Uterus (tissue), 3 donors: ENCODE measurements at regions not wholly inside any gene's neighbourhood (a gene's known extent, or its start where the extent isn't known, plus 50 kb on each side); places are given as distances from the start of the nearest gene placed in this dataset.

Experiments used
- DNase-seq, 2 donors: peaks; one replicate each; pipeline ENCODE4 v3.0.0-alpha.2; 2019 to 2020
- H3K27ac ChIP-seq, 2 donors: fragments of 200-600 bp; sonication (generic); 1 replicate in 1 of 2; 2 replicates in 1 of 2; pipeline ENCODE4 v1.5.1; 2016 to 2018
- H3K27me3 ChIP-seq, 2 donors: fragments of 200-600 bp; sonication (generic); one replicate each; pipeline ENCODE4 v1.5.1; 2018 to 2019; ENCODE audit warnings: control low read depth in 1 of 2
- H3K36me3 ChIP-seq, 2 donors: fragments of 200-600 bp; sonication (generic); one replicate each; pipeline ENCODE4 v1.5.1; 2019; ENCODE audit warnings: control low read depth in 1 of 2
- H3K4me1 ChIP-seq, 2 donors: fragments of 200-600 bp; sonication (generic); one replicate each; pipeline ENCODE4 v1.5.1; 2018 to 2019; ENCODE audit warnings: control low read depth in 1 of 2
- H3K4me3 ChIP-seq, 2 donors: fragments of 200-600 bp; sonication (generic); 1 replicate in 1 of 2; 2 replicates in 1 of 2; pipeline ENCODE4 v1.5.1; 2018 to 2019; ENCODE audit warnings: mild to moderate bottlenecking in 1 of 2
- H3K9me3 ChIP-seq, 2 donors: fragments of 200-600 bp; sonication (generic); one replicate each; pipeline ENCODE4 v1.5.1; 2019; ENCODE audit warnings: control low read depth in 1 of 2
- POLR2A ChIP-seq, 2 donors: fragments of 450-650 bp; IDR thresholded peaks; one replicate each; pipeline ENCODE4 v1.6.1; 2016; ENCODE audit warnings: antibody characterized with exemption in 2 of 2, mild to moderate bottlenecking in 1 of 2, moderate library complexity in 1 of 2
- intact Hi-C: fragments of 100-400 bp; cut with DNase I; formaldehyde crosslinking; loops from one replicate; pipeline ENCODE4 v1.15.1; 2023; ENCODE audit warnings: low total_unique reads
- TF ChIP-seq, protein P1 (sequence below), 4 experiments: fragments of 200-600 bp in 2 of 4; fragments of 450-650 bp in 2 of 4; sonication (generic) in 2 of 4; IDR thresholded peaks; one replicate each; pipeline ENCODE4 v1.5.1; 2016 to 2019; ENCODE audit warnings: antibody characterized with exemption in 4 of 4, mild to moderate bottlenecking in 2 of 4, moderate library complexity in 1 of 4
- donor health status: DM: yes; HTN: yes; CAD: no.

DNA sequence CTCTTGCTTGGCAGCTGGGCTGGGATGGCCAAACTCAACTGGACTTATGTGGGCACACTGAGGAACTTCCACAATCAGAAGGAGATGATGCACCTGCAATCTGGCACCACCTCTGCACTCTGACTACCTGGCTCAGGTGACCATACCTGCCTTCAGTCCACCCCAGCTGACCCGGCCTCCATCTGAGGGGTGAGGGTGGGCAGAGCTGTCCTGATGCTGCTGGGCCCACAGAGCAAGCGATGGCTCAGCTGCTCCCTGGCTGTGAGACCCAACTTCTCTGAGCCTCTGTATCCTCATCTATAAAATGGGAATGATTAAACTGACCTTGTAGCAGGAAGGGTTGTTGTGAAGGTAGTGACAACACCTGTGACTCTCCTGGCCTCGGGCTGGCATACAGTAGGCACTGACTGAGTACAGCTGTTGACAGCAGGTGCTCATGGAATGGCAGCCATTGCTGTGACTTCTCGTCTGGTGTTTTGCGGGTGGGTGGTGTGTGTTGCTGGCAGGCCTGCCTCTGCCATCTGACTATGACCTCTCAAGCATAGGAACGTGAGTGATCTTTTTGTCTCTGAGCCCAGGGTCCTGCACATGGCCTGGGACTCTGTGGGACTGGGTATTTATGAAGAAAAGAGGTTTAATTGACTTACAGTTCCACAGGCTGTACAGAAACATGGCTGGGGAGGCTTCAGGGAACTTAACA, 438.5 kb downstream of the PTPRU start:
- intact Hi-C loops = no loop called here
- Histone ChIP-seq H3K36me3 (no peaks in the 10 kb centered on the region), H3K27me3 (no peaks in the 10 kb centered on the region), H3K4me1 (no peaks in the 10 kb centered on the region), H3K27ac (no peak overlapping the region), H3K4me3 (no peak overlapping the region), H3K9me3 (no peaks in the 10 kb centered on the region)
- DNase-seq = no peak
- TF ChIP-seq, protein P1, sequence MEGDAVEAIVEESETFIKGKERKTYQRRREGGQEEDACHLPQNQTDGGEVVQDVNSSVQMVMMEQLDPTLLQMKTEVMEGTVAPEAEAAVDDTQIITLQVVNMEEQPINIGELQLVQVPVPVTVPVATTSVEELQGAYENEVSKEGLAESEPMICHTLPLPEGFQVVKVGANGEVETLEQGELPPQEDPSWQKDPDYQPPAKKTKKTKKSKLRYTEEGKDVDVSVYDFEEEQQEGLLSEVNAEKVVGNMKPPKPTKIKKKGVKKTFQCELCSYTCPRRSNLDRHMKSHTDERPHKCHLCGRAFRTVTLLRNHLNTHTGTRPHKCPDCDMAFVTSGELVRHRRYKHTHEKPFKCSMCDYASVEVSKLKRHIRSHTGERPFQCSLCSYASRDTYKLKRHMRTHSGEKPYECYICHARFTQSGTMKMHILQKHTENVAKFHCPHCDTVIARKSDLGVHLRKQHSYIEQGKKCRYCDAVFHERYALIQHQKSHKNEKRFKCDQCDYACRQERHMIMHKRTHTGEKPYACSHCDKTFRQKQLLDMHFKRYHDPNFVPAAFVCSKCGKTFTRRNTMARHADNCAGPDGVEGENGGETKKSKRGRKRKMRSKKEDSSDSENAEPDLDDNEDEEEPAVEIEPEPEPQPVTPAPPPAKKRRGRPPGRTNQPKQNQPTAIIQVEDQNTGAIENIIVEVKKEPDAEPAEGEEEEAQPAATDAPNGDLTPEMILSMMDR (IDR thresholded peaks at IDR 0.05) = no peak
- no peak for TF ChIP-seq POLR2A (IDR thresholded peaks at IDR 0.05)

DNA sequence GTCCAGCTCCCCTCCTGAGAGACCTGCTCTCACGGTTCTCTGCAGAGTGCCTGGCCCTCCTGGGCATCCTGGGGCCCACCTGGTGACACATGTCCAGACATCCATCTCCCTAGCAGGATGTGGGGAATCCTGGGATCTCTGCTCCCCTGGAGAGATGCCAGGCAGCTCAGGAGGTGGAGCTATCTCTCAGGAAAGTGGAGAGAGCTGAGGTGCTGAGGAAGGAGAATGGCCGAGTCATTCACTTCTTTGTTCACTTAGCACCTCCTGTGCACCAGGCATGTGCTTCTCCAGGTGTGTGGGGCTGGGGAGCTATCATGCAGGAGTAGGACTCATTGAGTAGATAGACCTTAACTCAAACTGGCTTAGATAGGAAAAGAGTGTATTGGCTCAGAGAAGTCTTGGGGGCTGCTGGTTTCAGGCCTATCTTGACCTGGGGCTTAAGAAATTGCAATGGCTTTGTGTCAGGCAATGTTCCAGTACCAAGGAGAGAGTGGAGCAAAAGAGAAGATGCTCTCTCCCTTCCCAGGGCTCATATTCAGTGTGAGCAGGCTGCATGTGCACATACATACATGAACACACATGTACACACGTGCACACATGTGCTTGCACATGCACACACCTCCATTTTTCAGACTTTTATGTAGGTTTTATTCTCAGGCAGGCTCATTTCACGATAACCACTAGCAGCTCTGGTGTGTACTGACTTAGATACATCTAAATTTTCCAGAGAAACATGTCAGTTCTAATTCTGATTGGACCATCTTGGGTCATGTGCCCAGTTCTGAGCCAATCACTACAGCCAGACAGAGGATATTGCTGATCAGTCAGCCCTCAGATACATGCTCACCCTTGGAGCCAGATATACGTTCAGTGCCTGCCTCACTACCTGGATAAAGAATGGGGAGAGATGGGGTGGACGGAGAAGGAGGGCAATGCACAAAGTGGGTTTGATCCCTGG, 437.6 kb downstream of the PTPRU start:
- intact Hi-C loops = no loop called here
- Histone ChIP-seq H3K27ac (no peak overlapping the region), H3K9me3 (no peaks in the 10 kb centered on the region), H3K36me3 (no peaks in the 10 kb centered on the region), H3K4me3 (no peak overlapping the region), H3K4me1 (no peaks in the 10 kb centered on the region), H3K27me3 (no peaks in the 10 kb centered on the region)
- DNase-seq = no peak
- TF ChIP-seq, protein P1 (IDR thresholded peaks at IDR 0.05) = no peak
- no peak for TF ChIP-seq POLR2A (IDR thresholded peaks at IDR 0.05)

DNA sequence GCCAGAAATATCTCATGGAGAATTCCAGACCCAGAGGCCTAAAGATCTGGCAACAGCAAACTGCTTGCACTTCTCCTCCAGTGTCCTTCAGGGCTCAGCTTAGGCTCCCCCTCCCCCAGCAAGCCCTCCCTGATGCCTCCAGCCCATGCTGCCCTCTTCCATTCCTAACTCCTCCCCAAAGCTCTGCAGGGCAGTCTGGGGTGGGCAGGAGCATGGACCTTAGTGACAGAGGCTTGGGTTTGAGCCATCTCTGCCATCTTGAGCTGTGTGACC, 436.8 kb downstream of the PTPRU start:
- DNase-seq = no peak
- intact Hi-C loops = no loop called here
- Histone ChIP-seq H3K4me3 (no peak overlapping the region), H3K4me1 (no peaks in the 10 kb centered on the region), H3K27me3 (no peaks in the 10 kb centered on the region), H3K27ac (no peak overlapping the region), H3K36me3 (no peaks in the 10 kb centered on the region), H3K9me3 (no peaks in the 10 kb centered on the region)
- no peak for TF ChIP-seq POLR2A (IDR thresholded peaks at IDR 0.05)
- TF ChIP-seq, protein P1 (IDR thresholded peaks at IDR 0.05) = no peak

DNA sequence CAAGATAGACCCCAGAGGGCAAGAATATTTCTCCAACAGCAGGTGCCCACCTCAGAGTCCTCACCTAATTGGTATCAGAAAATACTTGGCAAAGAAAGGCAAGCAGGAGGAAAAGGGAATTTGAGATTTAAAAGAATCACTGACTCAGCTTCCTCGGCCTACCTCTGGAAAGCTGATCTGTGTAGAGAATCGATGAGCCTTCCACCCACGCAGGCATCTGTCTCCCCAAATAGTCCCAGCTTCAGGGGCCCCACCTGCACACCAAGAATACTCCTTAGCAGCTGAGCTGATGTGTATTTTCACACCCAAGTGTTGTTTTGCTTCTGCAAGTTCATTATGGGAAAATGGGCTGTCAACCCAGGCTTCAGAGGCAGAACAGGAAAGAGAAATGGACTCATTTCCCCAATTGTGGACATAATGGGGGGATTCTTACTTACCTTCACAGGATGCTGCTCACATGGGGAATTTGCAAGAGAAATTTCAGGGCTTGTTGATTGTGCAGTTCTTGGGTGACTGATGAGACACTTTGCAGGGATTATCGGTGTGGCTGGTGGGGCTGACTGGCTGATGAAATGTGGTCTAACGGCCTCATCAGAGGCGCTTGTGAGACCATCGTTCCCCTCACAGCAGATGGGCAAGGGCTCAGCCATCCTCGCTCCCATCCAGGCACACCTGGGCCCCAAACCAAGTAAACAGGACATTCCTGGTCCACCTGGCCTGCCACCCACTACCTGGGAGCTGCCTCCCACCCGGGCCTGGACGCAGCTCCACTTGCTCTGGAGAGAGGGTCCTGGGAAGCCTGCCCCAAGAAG, 436.3 kb downstream of the PTPRU start:
- intact Hi-C loops = no loop called here
- Histone ChIP-seq H3K4me3 (no peak overlapping the region), H3K36me3 (no peaks in the 10 kb centered on the region), H3K9me3 (no peaks in the 10 kb centered on the region), H3K27me3 (no peaks in the 10 kb centered on the region), H3K27ac (no peak overlapping the region), H3K4me1 (no peaks in the 10 kb centered on the region)
- DNase-seq = no peak
- TF ChIP-seq, protein P1 (IDR thresholded peaks at IDR 0.05) = no peak
- TF ChIP-seq POLR2A (IDR thresholded peaks at IDR 0.05) = no peak
